ENCODE measurements at regions not wholly inside any gene's neighbourhood (a gene's known extent, or its start where the extent isn't known, plus 50 kb on each side); places are given as distances from the start of the nearest gene placed in this dataset.

DNA sequence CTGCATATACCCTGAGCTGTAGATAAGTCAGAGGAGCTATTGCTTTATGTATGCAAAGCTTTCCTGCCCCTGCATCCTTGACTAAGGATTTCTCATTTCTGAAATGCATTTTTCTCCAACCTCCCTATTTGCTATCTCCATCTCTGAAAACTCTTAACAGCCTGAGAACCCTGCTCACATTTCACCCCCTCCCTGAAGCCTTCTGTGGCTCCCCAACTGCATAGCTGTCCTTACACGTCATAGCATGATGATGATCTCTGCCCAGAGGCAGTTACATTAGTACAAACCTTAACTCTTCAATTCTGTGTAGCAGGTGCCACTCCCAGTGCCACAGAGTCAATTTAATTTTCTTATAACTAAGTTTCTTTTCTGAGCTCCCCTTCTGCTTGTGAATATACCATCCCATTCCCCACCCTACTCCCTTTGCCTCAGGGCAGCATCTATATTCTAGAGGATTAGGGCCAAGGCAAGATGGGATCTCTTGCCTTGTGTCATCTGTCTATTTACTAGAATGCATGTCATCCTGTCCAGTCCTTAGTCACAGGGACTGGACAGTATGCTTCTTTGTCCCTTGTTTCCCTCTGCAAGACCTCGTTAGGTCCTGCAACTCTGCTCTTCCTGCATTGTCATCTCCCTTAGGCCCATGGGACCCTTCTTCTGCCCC lies 149.7 kb upstream of the SPRY4 start:
- no peak for DNase-seq (ENCODE audit: low spot score)

DNA sequence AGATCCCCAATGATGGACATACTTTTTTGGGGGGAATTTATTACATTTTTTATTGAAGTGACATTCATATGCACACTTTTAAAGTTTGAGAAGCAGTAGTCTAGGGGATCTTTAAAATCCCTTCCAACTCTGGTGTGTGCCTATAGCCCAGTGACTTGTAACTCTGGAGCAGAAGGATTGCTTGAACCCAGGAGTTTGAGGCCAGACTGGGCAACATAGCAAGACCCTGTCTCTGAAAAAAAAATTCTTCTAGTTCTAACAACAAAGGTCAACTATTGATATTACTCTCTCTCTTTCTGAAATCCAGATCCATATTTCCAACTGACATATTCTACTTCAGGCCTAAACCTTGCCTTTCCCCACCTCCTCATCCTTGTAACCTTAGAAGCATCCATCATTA lies 148.2 kb upstream of the SPRY4 start:
- DNase-seq (ENCODE audit: low spot score): no peak

DNA sequence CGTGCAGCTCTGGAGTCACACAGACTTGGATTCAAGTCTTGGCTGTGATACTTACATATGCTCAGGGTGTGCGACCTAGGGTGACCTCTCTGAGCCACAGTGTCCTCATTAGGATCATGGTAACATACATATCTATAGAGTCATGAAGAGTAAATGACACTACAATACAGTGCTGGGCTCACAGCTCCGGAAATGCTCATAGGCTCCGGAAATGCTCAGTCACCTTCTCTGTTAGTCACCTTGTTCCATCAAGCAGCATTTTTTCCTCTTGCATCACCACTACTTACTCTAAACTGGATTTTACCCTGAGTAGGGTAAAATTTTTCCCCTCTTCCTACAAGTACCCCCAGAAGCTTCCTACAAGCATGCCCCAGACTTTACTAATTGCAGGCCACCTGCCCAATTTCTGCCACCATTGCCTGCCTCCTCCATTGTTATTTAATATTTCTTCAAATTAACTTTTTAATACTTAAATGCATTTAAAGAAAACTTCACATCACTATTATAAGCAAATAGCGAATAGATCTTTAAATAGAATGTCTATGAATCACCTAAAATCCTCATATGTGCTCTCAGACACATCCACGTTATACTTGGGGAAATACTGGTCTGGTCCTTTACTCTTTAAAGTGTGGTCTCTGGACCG lies 147.6 kb upstream of the SPRY4 start:
- peak; percentile 12 for DNase-seq (ENCODE audit: low spot score)

GRCh38 chr5:142466195-142466971 lies 141.6 kb upstream of the SPRY4 start:
- no peak for DNase-seq (ENCODE audit: low spot score)

GRCh38 chr5:142465476-142465875 lies 140.7 kb upstream of the SPRY4 start:
- no peak for DNase-seq (ENCODE audit: low spot score)

- DNase-seq (ENCODE audit: low spot score): no peak
Observed at GRCh38 chr5:142463904-142464303, 139.1 kb upstream of the SPRY4 start.

- no peak for DNase-seq (ENCODE audit: low spot score)
Observed at GRCh38 chr5:142461028-142461590, 136.3 kb upstream of the SPRY4 start.

- no peak for DNase-seq (ENCODE audit: low spot score)
Observed at GRCh38 chr5:142459209-142459608, 134.4 kb upstream of the SPRY4 start.

GRCh38 chr5:142455856-142456255 lies 131.0 kb upstream of the SPRY4 start:
- no peak for DNase-seq (ENCODE audit: low spot score)

DNA sequence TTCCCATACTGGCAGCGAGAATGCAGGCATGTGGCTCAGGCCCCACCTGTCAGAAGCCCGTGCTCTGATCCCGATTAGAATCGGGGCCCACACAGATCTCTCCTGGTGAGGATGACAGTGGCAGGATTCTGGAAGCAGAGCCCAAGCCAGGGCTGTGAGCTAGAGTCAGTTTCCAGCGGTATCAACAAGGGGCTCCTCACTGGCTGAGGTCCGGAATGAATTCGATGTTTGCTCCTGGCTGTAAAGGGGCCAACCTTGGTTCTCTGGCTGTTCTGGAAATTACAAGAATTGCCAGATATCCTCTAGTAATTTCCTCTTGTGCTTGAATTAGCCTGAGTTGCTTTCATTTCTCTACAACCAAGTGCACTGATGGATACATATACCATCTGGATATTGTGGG lies 129.1 kb upstream of the SPRY4 start:
- no peak for DNase-seq (ENCODE audit: low spot score)

GRCh38 chr5:142450419-142450818 lies 125.6 kb upstream of the SPRY4 start:
- DNase-seq (ENCODE audit: low spot score): no peak

- DNase-seq (ENCODE audit: low spot score): no peak
Observed at GRCh38 chr5:142447887-142448286, 123.1 kb upstream of the SPRY4 start.

- DNase-seq (ENCODE audit: low spot score): no peak
Observed at GRCh38 chr5:142446960-142447279, 122.1 kb upstream of the SPRY4 start.

- no peak for DNase-seq (ENCODE audit: low spot score)
Observed at GRCh38 chr5:142446131-142446959, 121.5 kb upstream of the SPRY4 start.

DNA sequence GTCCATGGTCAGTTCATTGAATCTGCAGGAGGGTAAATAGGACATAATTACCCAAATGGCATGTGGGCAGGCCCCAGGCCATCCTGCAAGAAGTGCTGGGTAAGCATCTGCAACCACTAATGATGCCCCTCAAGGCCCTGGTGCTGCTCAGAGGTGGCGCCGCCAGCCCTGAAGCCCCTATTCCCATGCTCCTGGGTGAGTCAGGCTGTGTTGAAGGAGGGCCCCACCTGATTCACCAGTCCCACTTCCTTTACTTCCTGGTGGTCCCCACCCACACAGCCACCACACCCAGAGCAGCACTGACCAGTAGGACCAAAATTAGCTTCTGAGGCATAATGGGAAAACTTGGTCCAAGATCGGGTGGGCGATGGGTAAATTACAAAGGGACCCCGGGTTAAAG lies 120.4 kb upstream of the SPRY4 start:
- DNase-seq (ENCODE audit: low spot score): no peak

DNA sequence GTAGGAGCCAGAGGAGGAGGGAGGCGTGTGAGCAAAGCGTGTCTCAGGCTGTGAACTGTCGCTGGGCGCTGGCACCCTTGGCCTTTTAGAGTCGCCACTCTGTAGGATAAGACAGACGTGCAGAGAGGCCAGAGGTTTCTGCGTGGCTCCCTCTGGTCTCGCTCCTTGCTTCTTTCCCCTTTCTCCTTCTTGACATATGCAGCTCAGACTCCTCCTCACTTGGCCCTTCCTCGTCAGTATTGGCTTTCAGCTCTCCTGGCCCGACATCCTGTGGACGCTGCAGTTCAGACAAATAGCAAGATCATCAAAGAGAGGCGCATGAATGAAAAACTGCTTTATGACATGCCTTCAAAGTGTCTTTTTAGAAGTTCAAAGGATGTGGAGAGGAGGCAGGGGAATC lies 116.8 kb upstream of the SPRY4 start:
- no peak for DNase-seq (ENCODE audit: low spot score)

DNA sequence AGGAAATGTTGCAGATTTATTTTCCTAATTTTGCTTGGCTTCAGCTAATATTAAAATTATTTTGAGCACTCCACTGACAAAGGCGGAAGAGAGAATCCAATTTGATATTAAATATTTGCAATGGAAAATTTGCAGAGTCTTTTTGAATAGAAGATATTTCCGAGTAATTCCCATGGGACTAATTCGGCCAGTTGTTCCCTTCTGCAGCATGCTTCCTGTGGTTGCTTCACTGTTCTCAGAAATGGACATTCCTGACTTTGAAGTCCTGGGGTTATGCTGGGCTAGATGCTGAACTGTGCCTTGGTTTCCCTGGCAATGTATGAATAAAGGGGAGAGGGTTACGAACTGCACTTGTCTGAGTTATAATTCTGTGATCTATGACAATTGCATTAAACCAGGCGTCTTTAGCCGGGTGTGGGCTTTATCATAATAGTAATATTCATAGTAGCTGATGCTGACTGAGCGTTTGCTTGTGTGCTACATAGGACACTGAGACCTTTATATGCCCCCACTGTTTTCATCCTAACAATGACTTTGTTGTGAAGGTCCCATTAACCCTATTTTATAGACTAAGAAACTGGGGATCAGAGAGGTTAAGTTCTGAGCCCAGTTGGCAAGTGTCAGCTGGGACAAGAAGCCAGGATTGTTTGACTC lies 114.5 kb upstream of the SPRY4 start:
- DNase-seq (ENCODE audit: low spot score): no peak

GRCh38 chr5:142438573-142438972 lies 113.8 kb upstream of the SPRY4 start:
- no peak for DNase-seq (ENCODE audit: low spot score)

DNA sequence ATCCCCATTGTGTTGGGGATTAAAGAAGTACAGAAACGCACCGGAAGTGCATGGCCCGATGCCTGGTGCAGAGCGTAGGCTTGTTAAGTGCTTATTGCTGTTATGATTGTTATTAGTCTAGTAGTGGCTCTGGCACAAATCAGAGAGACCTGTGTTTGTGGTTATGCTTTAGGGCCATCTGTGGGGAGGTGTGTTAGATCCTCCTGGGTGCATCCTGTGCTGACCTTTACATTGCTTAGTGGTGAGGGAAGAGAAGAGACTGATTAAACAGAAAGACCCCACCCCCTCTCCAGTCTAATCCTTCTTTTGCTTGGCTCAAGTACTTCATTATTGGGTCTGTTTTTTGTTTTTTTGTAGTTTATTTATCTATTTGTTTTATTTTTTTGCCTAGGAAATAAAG lies 112.7 kb upstream of the SPRY4 start:
- no peak for DNase-seq (ENCODE audit: low spot score)

DNA sequence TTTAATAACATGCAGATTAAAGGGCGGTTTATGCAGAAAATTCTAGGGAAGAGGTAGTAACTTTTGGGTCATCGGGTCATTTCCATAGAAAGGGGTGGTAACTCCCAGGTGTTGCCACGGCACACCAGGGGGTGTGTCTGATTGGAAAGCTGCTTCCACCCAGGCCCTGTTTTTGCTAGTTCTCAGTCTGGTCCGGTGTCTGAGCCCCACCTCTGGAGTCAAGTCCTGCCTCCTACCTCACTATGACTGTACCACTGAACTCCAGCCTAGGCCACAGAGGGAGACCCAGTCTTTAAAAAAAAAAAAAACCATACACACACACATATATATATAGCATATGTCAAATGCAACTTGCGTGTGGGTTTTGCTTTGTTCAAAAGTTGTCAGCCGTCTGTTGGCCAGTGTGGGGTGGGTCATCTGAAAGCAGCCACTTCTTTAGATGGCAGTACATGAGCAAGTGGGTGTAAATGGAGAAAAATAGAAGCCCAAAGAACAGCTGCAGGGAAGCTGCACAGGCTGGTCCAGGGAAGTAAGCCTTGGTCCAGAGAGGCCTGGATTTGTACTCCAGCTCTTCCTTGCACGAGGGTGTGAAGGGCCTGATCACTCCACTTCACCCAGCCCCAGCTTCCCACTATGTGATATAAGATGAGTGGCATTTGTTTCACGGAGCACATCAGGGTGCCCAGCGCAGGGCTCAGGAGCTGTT lies 110.7 kb upstream of the SPRY4 start:
- no peak for DNase-seq (ENCODE audit: low spot score)

GRCh38 chr5:142434322-142434612 lies 109.4 kb upstream of the SPRY4 start:
- no peak for DNase-seq (ENCODE audit: low spot score)

All from LoVo (cell line).